AG09309 (cell line): ENCODE measurements at regions not wholly inside any gene's neighbourhood (a gene's known extent, or its start where the extent isn't known, plus 50 kb on each side); places are given as distances from the start of the nearest gene placed in this dataset.
A peak's percentile ranks its signal among the peaks of the same experiment; 100 is the strongest.
"Not testable (repeated sequence)": the region's sequence is repeated elsewhere in the genome, so short reads cannot be mapped to it uniquely, and the experiment has no call there.

Experiments used
- DNase-seq: peaks from one replicate; pipeline ENCODE4 v3.0.0-alpha.2; 2010; ENCODE audit warnings: low read depth
- H3K4me3 ChIP-seq: 2 replicates; pipeline ENCODE4 v1.5.1; 2011; ENCODE audit warnings: mild to moderate bottlenecking, low read depth, low read length, moderate library complexity; ENCODE audit not compliant: control insufficient read depth
- TF ChIP-seq, protein P1 (sequence below): IDR thresholded peaks from 2 replicates; pipeline ENCODE4 v1.5.1; 2011; ENCODE audit warnings: mild to moderate bottlenecking, low read depth, low read length, inconsistent platforms; ENCODE audit not compliant: insufficient read depth, control insufficient read depth; ENCODE audit errors: missing control alignments

DNA sequence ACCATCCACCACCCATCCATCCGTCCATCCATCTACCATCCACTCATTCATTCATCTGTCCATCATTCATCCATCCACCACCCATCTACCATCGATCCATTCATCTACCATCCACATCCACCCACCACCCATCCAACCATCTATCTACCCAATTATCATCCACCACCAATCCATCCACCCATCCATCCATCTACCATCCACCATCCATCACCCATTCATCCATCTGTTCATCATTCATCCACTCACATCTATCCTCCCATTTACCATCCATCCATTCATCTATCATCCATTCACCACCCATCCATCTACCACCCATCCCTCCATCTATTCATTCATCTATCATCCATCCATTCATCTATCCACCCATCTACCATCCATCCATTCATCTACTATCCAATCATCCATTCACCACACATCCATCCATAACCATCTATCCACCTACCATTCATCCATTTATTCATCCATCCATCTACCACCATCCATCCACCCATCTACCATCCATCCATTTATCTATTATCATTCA, 188.8 kb downstream of the JCAD start:
- TF ChIP-seq, protein P1, sequence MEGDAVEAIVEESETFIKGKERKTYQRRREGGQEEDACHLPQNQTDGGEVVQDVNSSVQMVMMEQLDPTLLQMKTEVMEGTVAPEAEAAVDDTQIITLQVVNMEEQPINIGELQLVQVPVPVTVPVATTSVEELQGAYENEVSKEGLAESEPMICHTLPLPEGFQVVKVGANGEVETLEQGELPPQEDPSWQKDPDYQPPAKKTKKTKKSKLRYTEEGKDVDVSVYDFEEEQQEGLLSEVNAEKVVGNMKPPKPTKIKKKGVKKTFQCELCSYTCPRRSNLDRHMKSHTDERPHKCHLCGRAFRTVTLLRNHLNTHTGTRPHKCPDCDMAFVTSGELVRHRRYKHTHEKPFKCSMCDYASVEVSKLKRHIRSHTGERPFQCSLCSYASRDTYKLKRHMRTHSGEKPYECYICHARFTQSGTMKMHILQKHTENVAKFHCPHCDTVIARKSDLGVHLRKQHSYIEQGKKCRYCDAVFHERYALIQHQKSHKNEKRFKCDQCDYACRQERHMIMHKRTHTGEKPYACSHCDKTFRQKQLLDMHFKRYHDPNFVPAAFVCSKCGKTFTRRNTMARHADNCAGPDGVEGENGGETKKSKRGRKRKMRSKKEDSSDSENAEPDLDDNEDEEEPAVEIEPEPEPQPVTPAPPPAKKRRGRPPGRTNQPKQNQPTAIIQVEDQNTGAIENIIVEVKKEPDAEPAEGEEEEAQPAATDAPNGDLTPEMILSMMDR = no peak
- no peak for DNase-seq
- no peak overlapping the region for H3K4me3 ChIP-seq

DNA sequence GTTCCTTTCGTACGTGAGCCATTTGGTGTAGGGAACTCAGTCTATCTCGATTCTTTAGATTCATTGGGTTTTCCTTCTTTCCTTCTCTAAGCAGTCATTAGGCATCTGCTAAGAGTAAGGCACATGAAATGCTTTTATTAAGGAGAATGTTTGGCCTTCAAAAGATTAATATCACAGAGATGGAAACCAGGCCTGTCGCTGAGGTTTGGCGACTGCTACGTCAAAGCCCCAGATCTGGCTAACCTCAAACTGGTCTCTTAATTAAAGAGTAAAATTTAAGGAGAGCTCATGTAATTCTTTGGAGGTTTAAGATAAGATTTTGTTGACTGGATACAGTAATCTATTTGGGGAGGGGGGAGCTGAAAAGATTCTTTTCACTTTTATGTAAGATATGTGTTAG, 189.8 kb downstream of the JCAD start:
- TF ChIP-seq, protein P1 = no peak
- H3K4me3 ChIP-seq = no peak overlapping the region
- DNase-seq = no peak

DNA sequence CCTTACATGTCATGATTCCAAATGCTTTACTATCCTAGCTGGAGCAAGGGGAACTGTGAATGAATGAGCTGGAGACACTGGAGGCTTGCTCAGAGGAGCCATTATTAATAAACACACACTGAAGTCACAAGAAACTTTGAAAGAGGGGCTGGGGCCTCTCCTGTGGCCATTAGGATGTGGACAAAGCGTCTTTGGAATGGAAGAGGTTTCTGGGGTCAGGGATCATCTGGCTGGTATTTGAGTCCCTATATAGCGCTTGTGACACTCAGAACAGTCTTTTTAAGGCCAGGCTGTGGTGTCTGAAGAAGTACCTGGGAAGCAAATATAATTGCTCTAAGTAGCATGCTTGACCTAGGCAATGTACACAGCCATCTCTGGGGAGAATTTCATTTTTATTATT, 193.0 kb downstream of the JCAD start:
- H3K4me3 ChIP-seq = no peak overlapping the region
- TF ChIP-seq, protein P1 = no peak
- DNase-seq = no peak

- DNase-seq = no peak
- no peak overlapping the region for H3K4me3 ChIP-seq
- TF ChIP-seq, protein P1 = no peak
Measured at GRCh38 chr10:29865700-29866355, 193.6 kb downstream of the JCAD start.

DNA sequence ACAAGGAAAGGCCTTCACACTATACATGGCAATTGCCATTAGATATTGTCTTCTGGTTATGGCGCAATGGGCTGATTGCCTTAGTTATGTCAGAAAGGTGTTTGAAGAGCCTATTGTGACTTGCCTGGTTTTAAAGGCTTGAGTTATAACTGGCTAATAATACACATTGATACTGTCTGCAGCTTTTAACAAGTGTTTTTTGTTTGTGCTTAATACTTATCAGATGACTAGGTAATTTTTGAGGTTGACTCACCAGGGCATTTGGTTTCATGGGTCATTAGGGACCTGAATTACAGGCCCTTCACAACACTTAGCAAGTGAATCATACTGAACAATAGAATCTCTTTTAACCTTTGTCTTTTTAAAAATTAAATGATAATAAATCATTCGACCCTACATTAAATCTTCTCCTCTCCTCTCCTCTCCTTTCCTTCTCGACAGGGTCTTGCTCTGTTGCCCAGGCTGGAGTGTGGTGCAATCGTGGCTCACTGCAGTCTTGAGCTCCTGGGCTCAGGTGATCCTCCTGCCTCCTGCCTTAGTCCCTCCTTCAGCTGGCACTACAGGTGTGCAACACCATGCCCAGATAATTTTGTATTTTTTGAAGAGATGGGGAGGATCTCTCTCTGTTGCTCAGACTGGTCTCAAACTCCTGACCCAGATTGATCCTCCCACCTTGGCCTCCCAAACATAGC, 196.3 kb downstream of the JCAD start:
- TF ChIP-seq, protein P1 = no peak
- DNase-seq = peak; percentile 42
- H3K4me3 ChIP-seq = no peak overlapping the region

DNA sequence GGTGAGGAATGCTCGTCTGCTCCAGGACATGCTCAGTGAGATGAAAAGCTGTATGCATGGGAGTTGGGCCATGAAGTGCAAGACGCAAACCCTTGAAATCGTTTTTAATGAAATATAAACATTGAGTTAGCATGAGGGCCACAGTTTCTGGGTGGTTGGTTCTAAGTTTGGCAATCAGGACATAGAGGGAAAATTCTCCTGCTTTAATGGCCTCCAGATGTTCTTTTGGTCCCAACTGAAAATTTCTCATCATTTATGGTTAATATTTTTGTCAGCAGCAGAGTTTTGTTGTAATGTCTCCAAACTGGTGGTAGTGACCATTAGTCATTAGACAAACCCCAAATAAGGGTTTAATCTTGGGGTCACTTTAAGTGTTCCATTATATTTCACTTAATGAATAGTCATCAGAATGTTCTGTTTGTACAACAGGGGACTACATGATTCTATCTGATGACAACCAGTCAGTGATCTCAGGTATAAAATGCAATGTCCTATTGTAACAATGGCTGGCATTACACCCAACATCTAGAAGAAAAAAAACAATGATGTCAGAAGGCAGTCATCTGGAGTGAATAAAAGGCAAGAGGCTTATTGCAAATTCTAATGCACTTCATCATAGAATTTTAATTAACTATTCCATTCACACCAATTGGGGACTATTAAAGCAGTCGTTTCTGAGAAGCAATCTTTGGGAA, 197.4 kb downstream of the JCAD start:
- no peak overlapping the region for H3K4me3 ChIP-seq
- TF ChIP-seq, protein P1 = no peak
- DNase-seq = peak; percentile 29

DNA sequence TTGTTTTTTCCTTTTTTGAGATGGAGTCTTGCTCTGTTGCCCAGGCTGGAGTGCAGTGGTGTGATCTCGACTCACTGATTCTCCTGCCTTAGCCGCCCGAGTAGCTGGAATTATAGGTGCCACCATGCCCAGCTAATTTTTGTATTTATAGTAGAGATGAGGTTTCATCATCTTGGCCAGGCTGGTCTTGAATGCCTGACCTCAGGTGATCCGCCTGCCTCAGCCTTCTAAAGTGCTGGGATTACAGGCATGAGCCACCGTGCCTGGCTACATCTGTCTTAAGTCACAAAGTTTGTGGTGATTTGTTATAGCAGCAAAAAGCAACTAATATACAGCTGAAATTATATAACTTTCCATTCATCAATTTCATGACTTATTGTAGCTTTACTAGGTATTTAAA, 198.2 kb downstream of the JCAD start:
- H3K4me3 ChIP-seq, DNase-seq: not testable (repeated sequence)
